AG10803 (cell line): ENCODE measurements at regions not wholly inside any gene's neighbourhood (a gene's known extent, or its start where the extent isn't known, plus 50 kb on each side); places are given as distances from the start of the nearest gene placed in this dataset.

Source experiments
- DNase-seq: peaks from one replicate; pipeline ENCODE4 v3.0.0; 2010; ENCODE audit warnings: low read depth
- H3K4me3 ChIP-seq: 2 replicates; pipeline ENCODE4 v1.5.1; 2011; ENCODE audit warnings: mild to moderate bottlenecking, low read length, control low read depth
- TF ChIP-seq, protein P1 (sequence below): conservative IDR thresholded peaks from 2 replicates; pipeline ENCODE4 v1.5.1; 2011; ENCODE audit warnings: mild to moderate bottlenecking, low read length, control low read depth, inconsistent platforms

DNA sequence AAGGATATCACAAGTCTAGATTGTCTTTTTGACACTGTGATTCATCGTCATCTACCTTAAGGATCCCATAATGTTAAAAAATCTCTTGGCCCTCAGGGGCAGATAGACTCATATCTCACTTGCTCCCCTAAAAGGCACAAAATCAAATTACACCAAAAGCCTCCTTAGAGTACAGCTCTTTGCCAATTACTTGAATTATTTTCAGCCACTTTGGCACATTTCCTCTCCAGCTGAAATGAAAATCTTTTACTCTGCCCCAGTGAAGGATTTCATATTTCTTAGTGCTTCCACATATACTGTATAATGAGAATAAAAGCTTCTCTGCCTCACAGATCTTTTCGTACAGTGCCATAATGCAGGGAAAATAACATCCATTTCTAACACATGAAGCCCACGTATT lies 190.7 kb upstream of the GBE1 start:
- TF ChIP-seq, protein P1, sequence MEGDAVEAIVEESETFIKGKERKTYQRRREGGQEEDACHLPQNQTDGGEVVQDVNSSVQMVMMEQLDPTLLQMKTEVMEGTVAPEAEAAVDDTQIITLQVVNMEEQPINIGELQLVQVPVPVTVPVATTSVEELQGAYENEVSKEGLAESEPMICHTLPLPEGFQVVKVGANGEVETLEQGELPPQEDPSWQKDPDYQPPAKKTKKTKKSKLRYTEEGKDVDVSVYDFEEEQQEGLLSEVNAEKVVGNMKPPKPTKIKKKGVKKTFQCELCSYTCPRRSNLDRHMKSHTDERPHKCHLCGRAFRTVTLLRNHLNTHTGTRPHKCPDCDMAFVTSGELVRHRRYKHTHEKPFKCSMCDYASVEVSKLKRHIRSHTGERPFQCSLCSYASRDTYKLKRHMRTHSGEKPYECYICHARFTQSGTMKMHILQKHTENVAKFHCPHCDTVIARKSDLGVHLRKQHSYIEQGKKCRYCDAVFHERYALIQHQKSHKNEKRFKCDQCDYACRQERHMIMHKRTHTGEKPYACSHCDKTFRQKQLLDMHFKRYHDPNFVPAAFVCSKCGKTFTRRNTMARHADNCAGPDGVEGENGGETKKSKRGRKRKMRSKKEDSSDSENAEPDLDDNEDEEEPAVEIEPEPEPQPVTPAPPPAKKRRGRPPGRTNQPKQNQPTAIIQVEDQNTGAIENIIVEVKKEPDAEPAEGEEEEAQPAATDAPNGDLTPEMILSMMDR = no peak
- no peak overlapping the region for H3K4me3 ChIP-seq
- DNase-seq = no peak

DNA sequence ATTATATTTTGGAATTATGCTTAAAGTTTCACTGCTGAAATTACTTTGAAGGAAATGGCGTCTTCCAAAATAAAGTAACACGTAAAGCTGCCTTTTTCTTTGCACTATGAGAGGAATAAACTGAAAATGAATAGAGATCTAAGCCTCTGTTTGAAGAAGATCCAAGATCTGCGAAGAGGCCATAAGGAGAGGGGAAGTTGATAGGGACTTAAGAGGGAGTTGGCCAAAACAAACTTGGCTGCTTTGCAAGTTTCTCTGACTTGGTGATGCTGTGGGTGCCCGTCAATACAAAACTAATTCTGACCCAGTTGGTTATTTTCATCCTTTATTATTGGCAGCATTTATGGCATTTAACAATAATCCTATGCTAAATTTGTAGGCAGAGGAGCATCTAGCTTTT lies 190.2 kb upstream of the GBE1 start:
- H3K4me3 ChIP-seq = no peak overlapping the region
- DNase-seq = no peak
- TF ChIP-seq, protein P1 = no peak

DNA sequence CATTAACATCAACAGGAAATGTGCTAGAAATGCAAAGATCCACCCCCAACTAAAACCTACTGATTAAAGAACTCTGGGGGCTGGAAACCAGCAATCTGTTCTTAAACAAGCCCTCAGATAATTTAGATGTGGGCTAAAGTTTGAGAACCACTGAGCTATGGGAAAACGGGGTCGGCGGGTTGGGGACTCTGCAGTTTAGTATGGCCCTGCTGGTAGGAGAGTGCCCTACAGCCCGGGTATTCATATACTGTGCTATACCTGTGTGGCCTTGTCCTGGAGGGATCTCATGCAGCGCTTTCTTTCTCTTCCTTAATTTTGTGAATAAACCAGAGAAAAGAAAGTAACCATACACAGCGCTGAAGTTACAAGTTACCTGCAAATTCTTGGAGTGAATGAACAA lies 189.7 kb upstream of the GBE1 start:
- TF ChIP-seq, protein P1 = no peak
- DNase-seq = no peak
- no peak overlapping the region for H3K4me3 ChIP-seq

DNA sequence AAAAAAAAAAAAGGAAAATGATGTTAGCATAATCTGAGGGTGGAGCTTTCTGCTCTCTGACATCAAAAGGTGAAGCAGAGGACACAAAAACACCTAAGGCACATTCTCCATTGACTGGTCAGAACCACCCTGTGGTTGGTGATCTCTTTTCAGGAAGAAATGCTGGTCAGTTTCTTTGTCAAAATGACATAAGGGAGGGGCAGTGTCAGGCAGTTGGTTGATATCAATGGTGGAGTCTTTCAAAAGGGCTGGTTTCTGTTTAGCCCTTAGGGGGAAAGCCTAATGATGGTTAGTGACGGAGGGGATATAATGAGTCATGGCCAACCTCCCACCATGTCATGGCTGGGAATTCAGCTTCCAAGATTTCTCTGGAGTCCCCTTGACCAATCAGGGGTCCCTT lies 185.9 kb upstream of the GBE1 start:
- H3K4me3 ChIP-seq = no peak overlapping the region
- TF ChIP-seq, protein P1 = no peak
- no peak for DNase-seq

DNA sequence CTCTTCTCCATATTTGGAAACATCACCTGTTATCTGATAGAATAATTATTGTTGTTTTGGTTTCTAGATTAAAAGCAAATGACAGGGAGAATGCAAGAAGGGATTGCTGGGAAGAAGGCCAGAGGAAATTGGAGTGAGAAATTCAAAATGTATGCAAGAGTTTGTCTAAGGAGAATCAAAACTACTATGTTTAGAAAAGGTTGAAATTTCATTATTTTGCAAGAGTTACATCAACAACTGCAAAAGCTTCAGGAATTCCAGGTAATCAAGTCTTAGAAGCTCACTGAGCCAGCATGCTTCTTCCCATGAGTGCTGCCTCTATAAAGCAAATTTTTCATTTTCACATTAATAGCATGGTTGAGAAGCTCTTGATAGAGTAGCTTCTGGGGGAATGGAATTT lies 177.2 kb upstream of the GBE1 start:
- no peak for DNase-seq
- TF ChIP-seq, protein P1 = no peak
- no peak overlapping the region for H3K4me3 ChIP-seq

DNA sequence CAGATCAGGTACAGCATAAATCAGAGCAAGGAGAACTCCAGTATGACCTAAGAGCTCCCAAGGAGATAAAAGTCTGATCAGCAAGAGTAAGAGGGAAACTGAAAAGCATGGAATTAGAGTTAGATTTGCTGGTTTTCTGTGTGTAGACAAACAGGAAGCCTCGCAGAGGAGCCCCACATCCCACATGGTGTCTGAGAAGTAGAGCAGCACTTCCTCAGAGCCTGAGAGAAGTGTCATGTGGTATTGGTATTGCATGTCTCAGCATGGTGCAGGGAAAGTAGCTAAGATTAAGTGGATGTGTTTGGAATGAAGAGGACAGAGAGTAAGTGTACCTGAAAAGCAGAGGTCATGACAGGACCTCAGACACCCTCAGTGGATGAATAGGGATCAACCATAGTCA lies 175.4 kb upstream of the GBE1 start:
- TF ChIP-seq, protein P1 = no peak
- DNase-seq = no peak
- no peak overlapping the region for H3K4me3 ChIP-seq

DNA sequence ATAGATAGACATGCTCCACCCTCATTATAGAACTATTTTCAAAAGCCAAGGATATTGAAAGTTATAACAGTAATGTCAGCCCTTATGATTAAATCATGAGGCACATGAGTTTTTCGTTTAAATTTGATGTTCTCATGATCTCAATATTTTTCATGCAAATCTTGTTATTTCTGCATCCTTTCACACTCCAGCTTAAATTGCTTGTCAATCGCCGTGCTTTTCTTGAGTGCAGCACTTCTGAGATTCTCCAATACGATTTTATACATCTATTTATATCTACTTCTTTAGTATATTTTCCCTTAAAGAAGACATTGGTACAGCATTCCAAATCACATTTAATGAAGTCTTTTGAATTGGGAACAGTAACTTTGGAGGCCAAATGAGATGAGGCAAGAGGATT lies 171.2 kb upstream of the GBE1 start:
- no peak overlapping the region for H3K4me3 ChIP-seq
- DNase-seq = no peak
- TF ChIP-seq, protein P1 = no peak
